Hindlimb muscle (tissue), 1 donor: ENCODE measurements at regions not wholly inside any gene's neighbourhood (a gene's known extent, or its start where the extent isn't known, plus 50 kb on each side); places are given as distances from the start of the nearest gene placed in this dataset.

Experiments
- DNase-seq: peaks from one replicate; pipeline ENCODE4 v3.0.0-alpha.2; 2013

DNA sequence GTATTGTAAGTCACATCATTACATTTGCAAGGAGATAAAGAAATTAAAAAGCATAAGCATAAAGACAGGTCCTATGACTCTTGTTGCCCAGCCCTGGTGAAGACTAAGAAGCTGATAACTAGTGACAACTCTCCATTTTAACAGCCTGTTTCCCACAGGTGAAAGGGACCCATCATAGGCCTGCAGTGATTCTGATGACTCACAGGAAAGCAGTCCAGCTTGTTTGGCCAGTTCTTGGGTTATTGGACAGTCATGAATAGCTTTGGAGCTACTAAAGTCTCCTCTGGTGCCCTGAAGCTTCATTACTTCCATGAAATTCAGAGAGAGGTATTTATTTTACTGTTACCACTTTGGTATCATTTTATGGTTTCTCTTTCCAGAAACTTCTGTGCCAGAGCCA, 55.5 kb upstream of the DYRK2 start:
- no peak for DNase-seq

DNA sequence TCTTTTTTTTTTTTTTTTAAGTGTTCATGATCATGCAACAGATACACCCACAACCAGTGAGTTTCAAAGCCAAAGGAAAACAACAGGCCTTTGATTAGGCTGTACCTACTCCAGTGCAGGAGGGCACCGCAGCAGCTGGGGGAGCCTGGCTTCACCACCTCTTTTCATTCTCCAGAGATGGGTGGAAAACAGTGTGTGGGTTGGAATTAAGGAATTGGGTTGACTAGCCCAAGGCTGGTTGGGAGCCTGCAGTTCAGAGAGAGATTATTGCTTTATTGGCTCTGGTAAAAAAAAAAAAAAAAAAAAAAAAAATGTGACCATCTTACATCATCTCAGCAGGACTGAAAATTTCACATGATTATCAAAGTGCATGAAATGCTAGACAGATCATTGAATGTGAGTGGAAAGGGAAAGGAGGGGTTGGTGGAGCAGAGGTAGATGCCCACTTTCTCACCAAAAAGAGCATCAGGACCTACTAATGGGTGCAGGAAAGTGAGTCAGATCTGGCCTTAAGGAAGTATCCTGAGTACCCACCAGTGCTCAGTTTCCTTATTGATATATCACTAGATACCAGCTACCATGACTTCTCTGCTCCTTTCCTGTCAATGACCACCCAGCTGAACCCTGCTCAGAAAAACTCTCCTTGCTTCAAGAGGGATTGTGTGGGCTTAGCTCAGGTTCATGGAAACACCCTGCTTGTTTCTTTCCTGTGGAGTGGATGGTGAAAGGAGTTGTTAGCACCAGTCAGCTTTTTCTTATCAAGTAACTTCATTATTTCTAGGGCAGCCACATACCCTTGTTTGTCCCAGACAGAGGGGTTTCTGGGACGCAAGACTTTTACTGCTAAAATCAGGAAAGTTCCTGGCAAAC, 54.8 kb upstream of the DYRK2 start:
- no peak for DNase-seq

DNA sequence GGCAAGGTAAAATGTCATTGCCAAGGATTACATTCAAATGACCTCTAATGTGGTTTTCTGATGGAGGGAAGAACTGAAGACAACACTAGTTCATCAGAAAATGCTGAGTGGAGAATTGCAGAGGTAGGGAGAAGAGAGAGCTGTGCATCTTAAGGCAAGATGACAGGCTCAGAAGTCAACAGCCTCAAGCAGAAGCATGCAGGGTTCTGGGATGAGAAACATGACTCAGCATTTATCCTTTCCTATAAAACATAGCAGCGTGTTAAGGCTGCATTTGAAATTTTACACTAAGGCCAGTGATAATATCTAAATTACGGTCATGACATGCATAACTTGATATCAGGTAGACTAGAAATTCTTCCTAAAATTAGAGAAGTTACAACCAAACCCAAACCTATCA, 53.7 kb upstream of the DYRK2 start:
- no peak for DNase-seq

DNA sequence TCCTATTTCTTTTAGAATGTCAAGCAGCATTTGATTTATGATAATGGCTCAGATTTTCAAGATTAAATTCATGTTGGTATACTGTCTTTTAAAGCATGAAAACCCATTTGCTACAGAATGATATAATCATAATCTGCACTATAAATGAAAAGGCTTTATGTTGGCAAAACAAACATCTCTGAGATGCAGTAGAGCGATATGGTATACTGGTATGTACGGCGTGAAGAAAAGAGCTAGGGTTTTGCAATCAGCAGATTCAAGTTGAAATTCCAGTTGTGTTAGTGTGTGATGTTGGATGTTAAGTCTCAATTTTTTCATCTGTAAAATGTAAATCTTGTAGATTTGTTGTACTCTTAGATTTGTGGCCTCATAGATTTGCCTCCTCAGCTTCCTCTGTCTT, 53.2 kb upstream of the DYRK2 start:
- DNase-seq, result no peak

DNA sequence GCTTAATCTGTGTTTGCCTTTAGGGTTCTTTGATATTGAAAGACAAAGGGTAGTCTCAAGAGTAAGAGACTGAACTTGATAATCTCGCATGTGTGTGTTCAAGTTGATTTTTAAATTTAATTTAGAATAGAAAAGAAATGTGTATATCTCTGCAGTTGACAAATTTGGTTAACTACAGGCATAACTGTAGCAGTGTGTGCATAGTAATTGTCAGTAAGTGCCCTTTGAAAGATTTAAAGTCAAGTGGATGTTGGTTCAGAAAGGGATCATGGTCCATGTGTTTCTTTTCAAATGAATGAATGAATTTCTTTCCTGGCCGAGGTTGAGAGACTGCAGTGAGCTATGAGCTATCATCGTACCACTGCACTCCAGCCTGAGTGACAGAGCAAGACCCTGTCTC, 49.9 kb upstream of the DYRK2 start:
- DNase-seq, result no peak
